ENCODE measurements at regions not wholly inside any gene's neighbourhood (a gene's known extent, or its start where the extent isn't known, plus 50 kb on each side); places are given as distances from the start of the nearest gene placed in this dataset.

DNA sequence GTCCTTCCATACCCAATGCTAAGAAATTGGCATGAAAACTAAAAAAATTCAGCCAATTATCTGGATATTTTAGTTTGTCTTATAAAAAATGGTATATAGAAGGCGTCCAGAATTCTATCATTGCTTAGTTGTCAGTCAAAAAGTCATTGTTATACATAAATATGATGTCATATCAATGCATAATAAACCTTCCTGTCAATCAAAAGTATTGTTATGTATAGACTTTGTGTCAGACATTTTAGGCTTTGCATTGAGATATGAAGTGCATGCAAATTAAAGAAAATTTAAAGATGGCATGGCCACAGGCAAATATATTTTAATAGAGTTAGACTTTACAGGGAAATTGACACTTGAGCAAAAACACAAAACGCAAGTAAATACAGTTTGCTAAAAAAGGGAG lies 173.4 kb upstream of the FANCL start:
- DNase-seq = no peak
- TF ChIP-seq, protein P1, sequence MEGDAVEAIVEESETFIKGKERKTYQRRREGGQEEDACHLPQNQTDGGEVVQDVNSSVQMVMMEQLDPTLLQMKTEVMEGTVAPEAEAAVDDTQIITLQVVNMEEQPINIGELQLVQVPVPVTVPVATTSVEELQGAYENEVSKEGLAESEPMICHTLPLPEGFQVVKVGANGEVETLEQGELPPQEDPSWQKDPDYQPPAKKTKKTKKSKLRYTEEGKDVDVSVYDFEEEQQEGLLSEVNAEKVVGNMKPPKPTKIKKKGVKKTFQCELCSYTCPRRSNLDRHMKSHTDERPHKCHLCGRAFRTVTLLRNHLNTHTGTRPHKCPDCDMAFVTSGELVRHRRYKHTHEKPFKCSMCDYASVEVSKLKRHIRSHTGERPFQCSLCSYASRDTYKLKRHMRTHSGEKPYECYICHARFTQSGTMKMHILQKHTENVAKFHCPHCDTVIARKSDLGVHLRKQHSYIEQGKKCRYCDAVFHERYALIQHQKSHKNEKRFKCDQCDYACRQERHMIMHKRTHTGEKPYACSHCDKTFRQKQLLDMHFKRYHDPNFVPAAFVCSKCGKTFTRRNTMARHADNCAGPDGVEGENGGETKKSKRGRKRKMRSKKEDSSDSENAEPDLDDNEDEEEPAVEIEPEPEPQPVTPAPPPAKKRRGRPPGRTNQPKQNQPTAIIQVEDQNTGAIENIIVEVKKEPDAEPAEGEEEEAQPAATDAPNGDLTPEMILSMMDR (IDR thresholded peaks at IDR 0.05; ENCODE audit: low read depth, low read length) = no peak

DNA sequence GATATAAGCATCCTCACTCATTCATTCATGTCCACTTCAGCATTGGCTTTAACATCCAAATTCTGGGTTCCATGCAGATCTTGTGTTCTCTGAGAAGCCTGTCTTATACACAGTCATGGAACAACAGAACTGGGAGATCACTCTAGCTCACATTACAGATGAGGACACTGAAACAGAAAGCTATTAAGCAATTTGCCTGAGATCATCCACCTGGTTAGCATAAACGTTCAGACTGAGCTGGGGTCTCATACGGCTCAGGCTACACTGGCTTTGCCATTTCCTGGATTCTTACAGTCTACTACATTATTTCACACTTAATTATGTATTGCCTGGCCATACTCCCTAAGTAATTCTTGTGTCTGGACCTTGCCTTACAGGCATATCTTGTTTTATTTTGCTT lies 169.4 kb upstream of the FANCL start:
- Histone ChIP-seq H3K4me3 (ENCODE audit: low read depth, low read length) (no peak overlapping the region), H3K36me3 (no peaks in the 10 kb centered on the region), H3K9me3 (ENCODE audit: severe bottlenecking) (no peaks in the 10 kb centered on the region), H3K27me3 (ENCODE audit: insufficient read depth, low read depth, severe bottlenecking) (no peaks in the 10 kb centered on the region), H3K27ac (no peak overlapping the region)
- no peak for DNase-seq
- TF ChIP-seq, protein P1 (IDR thresholded peaks at IDR 0.05; ENCODE audit: low read depth, low read length) = no peak

More for the DNA sequence above, 173.4 kb upstream of the FANCL start:
- H3K4me3 ChIP-seq (ENCODE audit: low read depth, low read length) = no peak overlapping the region
- no peaks in the 10 kb centered on the region for H3K36me3 ChIP-seq
- no peaks in the 10 kb centered on the region for H3K27me3 ChIP-seq (ENCODE audit: insufficient read depth, low read depth, severe bottlenecking)
- no peak overlapping the region for H3K27ac ChIP-seq
- no peaks in the 10 kb centered on the region for H3K9me3 ChIP-seq (ENCODE audit: severe bottlenecking)

- TF ChIP-seq, protein P1 (IDR thresholded peaks at IDR 0.05; ENCODE audit: low read depth, low read length) = no peak
- Histone ChIP-seq H3K4me3 (ENCODE audit: low read depth, low read length) (no peak overlapping the region), H3K27me3 (ENCODE audit: insufficient read depth, low read depth, severe bottlenecking) (no peaks in the 10 kb centered on the region), H3K27ac (no peak overlapping the region), H3K9me3 (ENCODE audit: severe bottlenecking) (no peaks in the 10 kb centered on the region), H3K36me3 (no peaks in the 10 kb centered on the region)
- no peak for DNase-seq
Observed at GRCh38 chr2:58407487-58407886, 166.4 kb upstream of the FANCL start.

DNA sequence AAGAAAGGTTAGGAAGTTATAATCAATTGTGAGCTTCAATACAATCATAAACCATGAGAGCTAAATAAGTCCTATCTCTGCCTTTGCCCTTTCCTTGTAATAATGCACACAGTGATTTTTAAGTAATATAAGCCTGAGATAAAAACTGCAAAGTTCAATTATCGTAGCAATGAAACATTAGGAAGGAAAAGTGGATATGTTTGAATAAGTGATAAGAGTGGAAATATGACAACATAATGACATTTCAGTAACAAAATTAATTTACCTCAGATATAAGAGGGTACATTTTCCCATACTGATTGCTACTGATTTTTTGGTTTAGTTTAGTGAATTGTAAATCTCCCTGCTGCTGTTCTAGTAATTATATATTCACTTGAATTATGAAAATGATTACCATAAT lies 164.2 kb upstream of the FANCL start:
- no peak overlapping the region for H3K4me3 ChIP-seq (ENCODE audit: low read depth, low read length)
- TF ChIP-seq, protein P1 (IDR thresholded peaks at IDR 0.05; ENCODE audit: low read depth, low read length) = no peak
- no peak for DNase-seq
- H3K27ac ChIP-seq = no peak overlapping the region
- H3K27me3 ChIP-seq (ENCODE audit: insufficient read depth, low read depth, severe bottlenecking) = no peaks in the 10 kb centered on the region
- H3K36me3 ChIP-seq = no peaks in the 10 kb centered on the region
- H3K9me3 ChIP-seq (ENCODE audit: severe bottlenecking) = no peaks in the 10 kb centered on the region

DNA sequence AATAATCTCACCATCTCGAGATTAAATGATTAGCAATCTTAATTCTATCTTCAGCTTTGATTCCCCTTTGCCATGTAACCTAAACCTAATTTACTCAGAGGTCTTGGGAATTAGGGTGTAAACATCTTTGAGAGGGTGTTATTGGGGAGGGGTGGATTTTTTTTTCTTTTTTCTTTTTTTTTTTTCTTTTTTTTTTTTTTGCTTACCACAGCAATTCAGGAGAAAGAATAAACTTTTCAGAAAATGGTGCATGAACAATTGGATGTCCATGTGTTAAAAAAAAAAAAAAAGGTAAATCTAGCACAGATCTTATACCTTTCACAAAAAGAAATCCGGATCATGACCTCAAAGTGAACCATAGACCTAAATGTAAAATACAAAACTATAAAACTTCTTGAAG lies 160.8 kb upstream of the FANCL start:
- TF ChIP-seq, protein P1 (IDR thresholded peaks at IDR 0.05; ENCODE audit: low read depth, low read length) = no peak
- no peaks in the 10 kb centered on the region for H3K36me3 ChIP-seq
- H3K27me3 ChIP-seq (ENCODE audit: insufficient read depth, low read depth, severe bottlenecking) = no peaks in the 10 kb centered on the region
- DNase-seq = no peak
- H3K4me3 ChIP-seq (ENCODE audit: low read depth, low read length) = no peak overlapping the region
- H3K9me3 ChIP-seq (ENCODE audit: severe bottlenecking) = no peaks in the 10 kb centered on the region
- H3K27ac ChIP-seq = no peak overlapping the region

- Histone ChIP-seq H3K27ac (no peak overlapping the region), H3K27me3 (ENCODE audit: insufficient read depth, low read depth, severe bottlenecking) (no peaks in the 10 kb centered on the region), H3K4me3 (ENCODE audit: low read depth, low read length) (no peak overlapping the region), H3K9me3 (ENCODE audit: severe bottlenecking) (no peaks in the 10 kb centered on the region), H3K36me3 (no peaks in the 10 kb centered on the region)
- no peak for DNase-seq
- TF ChIP-seq, protein P1 (IDR thresholded peaks at IDR 0.05; ENCODE audit: low read depth, low read length) = no peak
Observed at GRCh38 chr2:58398406-58398805, 157.3 kb upstream of the FANCL start.

Data from WERI-Rb-1 (cell line).